ENCODE measurements at regions not wholly inside any gene's neighbourhood (a gene's known extent, or its start where the extent isn't known, plus 50 kb on each side); places are given as distances from the start of the nearest gene placed in this dataset.

- TF ChIP-seq, protein P1, sequence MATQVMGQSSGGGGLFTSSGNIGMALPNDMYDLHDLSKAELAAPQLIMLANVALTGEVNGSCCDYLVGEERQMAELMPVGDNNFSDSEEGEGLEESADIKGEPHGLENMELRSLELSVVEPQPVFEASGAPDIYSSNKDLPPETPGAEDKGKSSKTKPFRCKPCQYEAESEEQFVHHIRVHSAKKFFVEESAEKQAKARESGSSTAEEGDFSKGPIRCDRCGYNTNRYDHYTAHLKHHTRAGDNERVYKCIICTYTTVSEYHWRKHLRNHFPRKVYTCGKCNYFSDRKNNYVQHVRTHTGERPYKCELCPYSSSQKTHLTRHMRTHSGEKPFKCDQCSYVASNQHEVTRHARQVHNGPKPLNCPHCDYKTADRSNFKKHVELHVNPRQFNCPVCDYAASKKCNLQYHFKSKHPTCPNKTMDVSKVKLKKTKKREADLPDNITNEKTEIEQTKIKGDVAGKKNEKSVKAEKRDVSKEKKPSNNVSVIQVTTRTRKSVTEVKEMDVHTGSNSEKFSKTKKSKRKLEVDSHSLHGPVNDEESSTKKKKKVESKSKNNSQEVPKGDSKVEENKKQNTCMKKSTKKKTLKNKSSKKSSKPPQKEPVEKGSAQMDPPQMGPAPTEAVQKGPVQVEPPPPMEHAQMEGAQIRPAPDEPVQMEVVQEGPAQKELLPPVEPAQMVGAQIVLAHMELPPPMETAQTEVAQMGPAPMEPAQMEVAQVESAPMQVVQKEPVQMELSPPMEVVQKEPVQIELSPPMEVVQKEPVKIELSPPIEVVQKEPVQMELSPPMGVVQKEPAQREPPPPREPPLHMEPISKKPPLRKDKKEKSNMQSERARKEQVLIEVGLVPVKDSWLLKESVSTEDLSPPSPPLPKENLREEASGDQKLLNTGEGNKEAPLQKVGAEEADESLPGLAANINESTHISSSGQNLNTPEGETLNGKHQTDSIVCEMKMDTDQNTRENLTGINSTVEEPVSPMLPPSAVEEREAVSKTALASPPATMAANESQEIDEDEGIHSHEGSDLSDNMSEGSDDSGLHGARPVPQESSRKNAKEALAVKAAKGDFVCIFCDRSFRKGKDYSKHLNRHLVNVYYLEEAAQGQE (IDR thresholded peaks at IDR 0.05): no peak
- TF ChIP-seq CTCF (IDR thresholded peaks at IDR 0.05; ENCODE audit: low read depth, low read length, missing input control) (no peak), RAD21 (IDR thresholded peaks at IDR 0.05) (no peak), EGR1 (IDR thresholded peaks at IDR 0.05; ENCODE audit: low read depth in 2 of 2) (no peak), HNF4G (IDR thresholded peaks at IDR 0.05) (no peak), ATF3 (IDR thresholded peaks at IDR 0.05) (no peak), FOXA1 (IDR thresholded peaks at IDR 0.05) (no peak), SP1 (IDR thresholded peaks at IDR 0.05) (no peak), TAF1 (conservative IDR thresholded peaks at IDR 0.05) (no peak), JUND (IDR thresholded peaks at IDR 0.05) (no peak)
Observed at GRCh38 chr17:33981711-33982601, 273.1 kb upstream of the CCL2 start.

Data from liver (tissue), 3 donors.